Neural progenitor cell (in vitro differentiated cells): ENCODE measurements at regions not wholly inside any gene's neighbourhood (a gene's known extent, or its start where the extent isn't known, plus 50 kb on each side); places are given as distances from the start of the nearest gene placed in this dataset.

Source experiments
- CTCF ChIP-seq: fragments of 200-600 bp; sonication (generic); IDR thresholded peaks from 2 replicates; pipeline ENCODE4 v1.5.1; 2017; ENCODE audit warnings: antibody characterized with exemption, mild to moderate bottlenecking
- EZH2 ChIP-seq: fragments of 200-600 bp; sonication (generic); IDR thresholded peaks from 2 replicates; pipeline ENCODE4 v1.6.1; 2017; ENCODE audit warnings: antibody characterized with exemption, mild to moderate bottlenecking, moderate library complexity
- EZH2phosphoT487 ChIP-seq: fragments of 200-600 bp; sonication (generic); IDR thresholded peaks from 2 replicates; pipeline ENCODE4 v1.6.1; 2017; ENCODE audit warnings: antibody characterized with exemption

GRCh38 chr18:60746491-60746890, 373.9 kb upstream of the MC4R start:
- no peak for TF ChIP-seq EZH2phosphoT487
- no peak for TF ChIP-seq CTCF
- TF ChIP-seq EZH2 = no peak
